ENCODE measurements at regions not wholly inside any gene's neighbourhood (a gene's known extent, or its start where the extent isn't known, plus 50 kb on each side); places are given as distances from the start of the nearest gene placed in this dataset.

DNA sequence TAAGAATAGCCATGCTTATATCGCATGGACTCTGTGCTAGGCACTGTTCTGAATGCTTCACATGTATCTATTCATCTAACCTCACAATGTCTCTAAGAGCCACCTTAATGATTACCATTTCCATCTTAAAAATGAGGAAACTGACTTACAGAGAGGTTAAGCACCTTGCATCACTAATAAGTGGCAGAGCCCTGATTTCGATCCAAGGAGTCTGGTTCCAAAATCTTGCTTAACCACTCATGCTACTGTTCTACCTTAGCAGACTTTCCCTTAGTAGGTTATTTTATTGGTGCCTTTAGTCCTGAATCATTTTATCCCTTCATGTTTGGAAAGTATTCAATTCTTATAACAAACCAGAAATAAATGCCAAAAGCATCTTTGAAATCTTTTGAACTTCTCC is 89.2 kb upstream of the DCBLD2 start:
- no peak for DNase-seq (ENCODE audit: low read depth)

- peak; percentile 95 for DNase-seq (ENCODE audit: low read depth)
Measured at GRCh38 chr3:98986073-98986472, 84.6 kb upstream of the DCBLD2 start.

DNA sequence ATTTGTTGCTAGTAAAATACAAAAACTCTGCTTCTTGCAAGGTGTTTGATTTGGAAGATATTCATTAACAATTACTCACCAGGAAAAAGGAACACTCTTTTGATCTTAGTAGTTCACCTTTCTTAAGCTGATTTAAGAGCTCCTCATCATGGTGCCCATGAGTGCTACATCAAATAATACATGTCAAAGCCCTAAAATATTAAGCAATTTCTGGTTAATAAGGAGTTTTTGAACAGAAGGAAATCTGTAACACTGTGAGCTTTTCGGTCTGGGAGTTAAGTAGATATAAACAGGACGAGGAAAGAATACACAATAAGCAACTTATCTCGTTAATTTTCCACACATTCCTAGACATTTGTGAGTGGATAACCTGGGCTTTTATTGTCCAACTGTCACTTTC is 83.9 kb upstream of the DCBLD2 start:
- DNase-seq (ENCODE audit: low read depth) = peak; percentile 45

DNA sequence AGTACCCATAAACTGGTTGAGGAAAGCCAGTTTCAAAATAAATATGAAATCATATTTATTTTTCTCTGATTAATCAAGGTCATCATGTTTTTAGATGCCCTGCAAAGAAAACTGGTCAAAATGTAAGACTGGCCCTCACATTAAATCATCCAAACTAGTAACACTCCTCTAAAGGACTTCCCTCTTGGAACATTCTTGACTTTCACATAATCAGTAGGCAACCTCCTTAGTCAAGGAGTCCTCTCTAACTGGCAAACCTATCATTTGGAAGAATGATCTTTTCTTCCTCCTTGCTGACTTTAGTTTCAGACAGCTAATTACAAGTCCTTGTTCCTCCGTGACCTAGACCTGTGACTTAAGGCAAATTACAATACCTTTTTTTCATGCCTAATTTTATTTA is 82.5 kb upstream of the DCBLD2 start:
- no peak for DNase-seq (ENCODE audit: low read depth)

- peak; percentile 55 for DNase-seq (ENCODE audit: low read depth)
Measured at GRCh38 chr3:98982351-98982750, 80.9 kb upstream of the DCBLD2 start.

GRCh38 chr3:98980915-98981596 is 79.6 kb upstream of the DCBLD2 start:
- peak; percentile 95 for DNase-seq (ENCODE audit: low read depth)

DNA sequence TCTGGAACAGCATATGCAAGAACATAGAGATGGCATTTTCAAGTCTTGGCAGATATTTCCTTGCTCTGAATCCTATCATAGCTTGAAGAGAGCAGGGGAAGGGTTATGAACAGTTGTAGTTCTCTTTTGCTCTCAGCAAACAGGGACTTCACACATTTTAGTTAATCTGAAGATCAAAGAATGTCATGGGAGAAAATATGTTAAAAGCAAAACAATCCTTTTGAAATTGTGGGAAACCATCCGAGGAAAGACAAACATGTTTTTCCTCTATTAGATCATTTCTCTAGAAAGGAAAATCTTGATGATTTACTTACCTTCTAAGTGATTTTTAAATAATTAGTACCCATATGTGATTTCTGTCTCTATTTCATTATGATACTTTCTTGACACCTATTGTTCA is 77.8 kb upstream of the DCBLD2 start:
- no peak for DNase-seq (ENCODE audit: low read depth)

GRCh38 chr3:98978068-98978811 is 76.7 kb upstream of the DCBLD2 start:
- DNase-seq (ENCODE audit: low read depth) = no peak

DNA sequence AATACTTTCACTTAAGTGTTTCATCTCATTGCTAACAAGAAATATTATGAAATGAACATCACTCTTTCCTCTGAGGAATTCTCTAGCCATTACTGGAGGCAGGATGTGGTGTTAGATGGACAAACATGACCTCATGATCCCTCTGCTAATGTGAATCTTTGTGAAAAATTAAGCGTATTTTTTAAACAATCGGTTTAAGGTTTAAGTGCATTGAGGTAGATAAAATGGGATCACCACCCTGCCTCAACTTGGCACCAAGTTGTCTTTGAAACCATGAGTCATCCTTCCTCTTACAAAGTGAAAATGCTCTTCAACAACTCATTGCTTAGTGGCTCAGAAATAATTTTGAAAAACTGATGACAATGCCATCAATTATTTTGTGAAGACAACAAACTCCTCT is 76.0 kb upstream of the DCBLD2 start:
- DNase-seq (ENCODE audit: low read depth) = peak; percentile 96

DNA sequence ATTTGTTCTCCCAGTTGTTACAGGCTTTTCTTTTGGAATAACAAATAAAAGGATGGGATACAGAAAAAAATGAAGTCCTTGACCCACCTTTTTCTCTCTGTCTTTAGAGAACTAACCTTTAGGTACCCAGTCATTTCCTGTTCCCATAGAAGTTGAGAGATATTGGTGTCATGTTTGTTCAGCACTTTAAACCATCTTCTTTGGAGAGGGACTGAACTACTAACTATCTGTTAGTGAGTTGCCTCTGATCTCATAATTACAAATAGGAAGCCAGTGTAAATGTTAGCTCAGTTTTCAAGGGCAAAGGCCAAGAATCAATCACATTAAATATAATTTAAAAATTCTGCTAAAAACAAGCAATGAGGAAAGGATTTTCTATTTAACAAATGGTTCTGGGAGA is 72.9 kb upstream of the DCBLD2 start:
- DNase-seq (ENCODE audit: low read depth) = peak; percentile 46

DNA sequence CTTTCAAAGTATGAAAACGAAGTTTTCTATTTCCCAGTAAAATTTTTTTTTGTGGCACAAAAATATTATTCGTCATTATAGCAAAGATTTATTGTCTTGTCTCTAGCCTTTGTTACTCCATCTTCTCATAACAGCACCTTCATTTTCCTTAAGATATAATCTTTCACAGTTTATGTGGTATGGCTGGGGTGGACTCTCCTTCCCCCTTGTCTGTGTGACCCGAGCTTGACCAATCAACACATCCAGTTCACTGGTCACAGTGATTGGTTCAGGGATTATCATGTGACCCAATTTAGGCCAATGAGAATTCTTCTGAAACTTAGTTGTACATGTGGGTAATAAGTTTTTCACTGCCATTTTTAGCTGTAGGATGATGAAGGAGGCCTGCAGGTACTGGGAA is 71.2 kb upstream of the DCBLD2 start:
- DNase-seq (ENCODE audit: low read depth) = peak; percentile 36

- peak; percentile 98 for DNase-seq (ENCODE audit: low read depth)
Measured at GRCh38 chr3:98972155-98972554, 70.7 kb upstream of the DCBLD2 start.

DNA sequence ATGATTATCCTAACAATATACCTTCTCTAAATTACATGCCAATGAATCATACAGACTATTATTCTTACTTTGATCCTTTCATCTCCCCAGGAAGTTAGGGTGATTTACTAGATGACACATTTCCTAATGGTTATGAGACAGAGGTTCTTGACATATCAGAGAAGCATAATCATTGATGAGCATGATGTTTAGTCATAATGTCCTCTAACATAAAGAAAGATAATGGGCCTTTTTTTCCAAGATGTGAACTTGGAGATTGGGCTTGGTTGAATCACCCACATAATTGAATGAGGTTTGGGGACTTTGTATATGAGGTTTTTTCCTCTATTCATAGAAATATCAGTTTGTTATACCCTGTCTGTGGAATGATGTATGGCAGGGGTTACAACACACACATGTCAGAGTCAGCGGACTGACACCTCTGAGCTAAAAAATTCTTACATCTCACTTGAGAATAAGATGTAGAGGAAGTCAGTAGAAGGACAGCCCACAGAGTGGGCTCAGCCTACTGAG is 69.7 kb upstream of the DCBLD2 start:
- DNase-seq (ENCODE audit: low read depth) = peak; percentile 99

DNA sequence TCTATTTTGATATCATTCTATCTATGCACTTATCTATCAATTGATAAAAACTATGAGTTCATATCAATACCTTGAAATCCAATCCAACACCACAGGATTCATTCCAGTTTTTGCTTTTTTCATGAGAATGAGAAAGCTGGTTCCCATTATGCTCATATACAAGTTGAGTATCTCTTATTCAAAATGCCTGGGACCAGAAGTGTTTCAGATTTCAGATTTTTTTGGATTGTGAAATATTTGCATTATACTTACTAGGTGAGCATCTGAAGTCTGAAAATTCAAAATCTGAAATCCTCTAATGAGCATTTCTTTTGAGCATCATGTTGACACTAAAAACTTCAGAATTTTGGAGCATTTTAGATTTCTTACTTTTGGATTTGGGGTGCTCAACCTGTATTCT is 67.8 kb upstream of the DCBLD2 start:
- no peak for DNase-seq (ENCODE audit: low read depth)

GRCh38 chr3:98968824-98969223 is 67.3 kb upstream of the DCBLD2 start:
- no peak for DNase-seq (ENCODE audit: low read depth)

DNA sequence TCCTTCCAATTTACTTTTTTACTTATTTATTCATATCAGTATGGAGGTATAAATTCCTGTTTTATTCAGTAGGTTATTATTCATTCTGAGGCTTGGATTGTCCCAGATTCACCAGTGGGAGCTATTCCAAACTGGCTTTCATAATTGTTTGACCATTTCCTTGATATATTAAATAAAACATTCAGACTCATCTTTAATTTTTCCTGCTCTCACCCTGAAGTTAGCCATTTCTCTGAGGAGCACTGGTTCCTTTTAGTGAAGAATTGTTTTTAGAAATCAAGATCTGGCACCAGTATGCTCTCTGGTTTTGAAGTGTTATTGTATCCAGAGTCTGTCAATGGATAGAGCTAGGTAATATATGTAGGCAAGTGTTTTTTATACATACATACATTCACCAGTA is 66.9 kb upstream of the DCBLD2 start:
- no peak for DNase-seq (ENCODE audit: low read depth)

DNA sequence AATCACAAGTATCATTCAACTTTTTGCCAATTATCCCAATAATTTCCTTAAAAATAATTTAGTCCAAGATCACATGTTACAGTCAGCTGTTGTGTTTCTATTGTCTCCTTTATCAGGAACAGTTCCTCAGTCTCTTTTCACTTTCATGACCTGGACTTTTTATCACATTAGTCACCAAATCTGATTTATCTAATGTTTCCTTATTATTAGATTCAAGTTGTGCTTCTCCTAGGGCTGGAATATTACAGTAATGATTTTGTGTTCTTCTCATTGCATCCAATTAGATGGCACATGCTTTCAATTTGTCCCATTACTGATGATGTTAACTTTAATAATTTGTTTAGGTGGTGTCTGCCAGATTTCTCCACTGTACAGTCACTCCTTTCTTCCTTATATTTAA is 66.3 kb upstream of the DCBLD2 start:
- no peak for DNase-seq (ENCODE audit: low read depth)

- peak; percentile 71 for DNase-seq (ENCODE audit: low read depth)
Measured at GRCh38 chr3:98966862-98967546, 65.5 kb upstream of the DCBLD2 start.

GRCh38 chr3:98966434-98966833 is 64.9 kb upstream of the DCBLD2 start:
- DNase-seq (ENCODE audit: low read depth) = peak; percentile 45

GRCh38 chr3:98964784-98965183 is 63.3 kb upstream of the DCBLD2 start:
- no peak for DNase-seq (ENCODE audit: low read depth)

GRCh38 chr3:98963546-98963945 is 62.1 kb upstream of the DCBLD2 start:
- no peak for DNase-seq (ENCODE audit: low read depth)

DNA sequence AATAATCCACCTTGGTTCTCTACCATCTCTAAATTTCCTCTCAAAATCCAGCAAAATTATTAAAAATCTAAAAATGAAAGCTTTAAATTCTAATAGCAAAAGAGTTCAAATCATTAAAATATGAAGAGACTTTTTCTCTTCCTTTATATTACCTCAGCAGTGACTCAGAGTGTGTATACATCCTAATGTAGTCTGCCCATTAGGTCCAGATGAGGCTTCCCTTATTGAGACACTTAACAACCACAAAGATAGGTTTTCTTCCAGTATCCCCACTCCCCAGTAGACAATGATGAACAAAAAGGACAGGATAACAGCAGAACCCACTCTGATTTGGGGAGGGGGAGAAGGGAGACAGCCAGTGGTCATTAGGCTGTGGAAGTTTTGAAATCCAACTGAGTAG is 61.5 kb upstream of the DCBLD2 start:
- peak; percentile 89 for DNase-seq (ENCODE audit: low read depth)
